ENCODE measurements at regions not wholly inside any gene's neighbourhood (a gene's known extent, or its start where the extent isn't known, plus 50 kb on each side); places are given as distances from the start of the nearest gene placed in this dataset.

DNA sequence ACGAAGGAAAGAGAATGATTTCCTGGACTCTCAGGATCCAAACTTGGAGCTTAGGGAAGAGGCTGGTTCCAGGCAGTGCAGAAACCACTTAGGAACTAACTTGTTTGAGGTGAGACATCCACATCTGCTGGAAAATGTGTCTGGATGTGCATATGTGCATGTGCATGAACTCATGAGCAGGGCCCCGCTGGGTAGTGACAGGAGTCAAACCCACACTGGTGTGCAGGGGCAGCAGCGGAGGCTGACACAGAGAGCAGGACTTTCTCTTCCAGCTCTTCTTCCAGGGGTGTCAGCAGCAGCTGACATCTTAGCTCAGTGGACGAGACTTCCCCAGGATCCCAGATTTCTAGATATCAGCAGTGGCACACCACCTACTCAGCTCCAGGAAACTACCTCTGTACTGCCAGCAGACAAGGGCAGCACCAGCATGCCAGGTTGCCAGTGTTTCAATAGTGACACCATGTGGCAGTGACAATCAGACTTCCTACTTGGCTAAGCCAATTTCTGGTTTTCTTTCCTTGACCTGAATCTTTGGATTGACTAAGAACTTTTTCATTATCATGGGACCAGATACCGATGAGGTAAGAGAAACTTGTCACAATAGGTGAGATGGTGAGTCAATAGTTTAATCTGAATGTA, 227.5 kb upstream of the ZC3H12C start:
- no peak for DNase-seq

GRCh38 chr11:109867784-109868183, 225.4 kb upstream of the ZC3H12C start:
- no peak for DNase-seq

DNA sequence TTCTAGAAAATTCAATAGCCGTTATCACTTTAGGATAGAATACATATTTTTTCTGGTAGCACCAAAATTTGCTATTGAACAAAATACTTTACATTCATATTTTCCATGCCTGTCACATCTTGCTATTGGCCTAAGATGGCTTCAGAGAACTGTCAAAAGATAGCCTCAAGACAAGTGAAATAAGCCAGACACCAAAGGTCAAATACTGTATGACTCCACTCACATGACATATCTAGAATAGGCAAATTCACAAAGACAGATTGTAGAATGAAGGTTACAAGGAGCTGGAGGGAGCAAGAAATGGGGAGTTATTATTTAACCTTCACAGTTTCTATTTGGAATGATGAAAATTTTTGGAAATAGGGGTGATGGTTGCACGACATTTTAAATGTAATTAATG, 223.7 kb upstream of the ZC3H12C start:
- DNase-seq: no peak

DNA sequence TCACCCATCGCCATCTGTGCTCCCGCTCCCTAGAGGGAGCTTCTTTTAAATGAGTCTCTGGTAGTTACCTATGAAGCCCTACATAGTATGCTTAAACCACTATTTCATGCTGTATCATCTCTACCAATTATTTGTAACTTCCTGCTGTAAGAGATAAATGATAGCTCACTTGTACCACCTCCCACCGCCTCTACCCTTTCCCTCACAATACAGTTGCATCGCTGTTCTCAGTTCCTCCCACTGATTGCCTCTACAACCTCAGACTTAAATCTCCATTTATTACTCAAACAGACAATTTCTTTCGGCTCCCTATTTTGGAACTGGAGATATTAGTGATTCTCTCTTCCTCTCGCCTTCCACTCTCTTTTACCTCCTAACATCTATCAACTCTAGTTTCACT, 222.9 kb upstream of the ZC3H12C start:
- no peak for DNase-seq

DNA sequence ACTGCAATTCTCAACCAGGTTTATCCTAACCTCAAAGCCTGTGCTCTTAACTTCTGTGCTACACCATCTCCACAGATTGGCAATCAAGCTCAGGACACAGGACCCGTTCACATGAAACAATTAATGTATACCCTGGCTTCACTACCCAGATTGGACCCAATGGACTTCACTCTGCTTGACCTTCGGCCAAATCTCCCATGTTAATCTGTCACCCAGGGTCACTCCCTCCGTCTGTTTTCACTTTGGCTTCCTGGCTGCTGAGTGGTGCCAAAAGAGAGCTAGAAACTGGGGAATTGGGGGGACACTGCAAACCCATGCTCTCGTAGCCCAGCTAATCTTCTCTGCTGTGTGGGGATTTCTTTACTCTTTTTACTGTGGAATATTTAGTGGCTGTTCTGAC, 216.1 kb upstream of the ZC3H12C start:
- no peak for DNase-seq

GRCh38 chr11:109884501-109884900, 208.7 kb upstream of the ZC3H12C start:
- DNase-seq: no peak

DNA sequence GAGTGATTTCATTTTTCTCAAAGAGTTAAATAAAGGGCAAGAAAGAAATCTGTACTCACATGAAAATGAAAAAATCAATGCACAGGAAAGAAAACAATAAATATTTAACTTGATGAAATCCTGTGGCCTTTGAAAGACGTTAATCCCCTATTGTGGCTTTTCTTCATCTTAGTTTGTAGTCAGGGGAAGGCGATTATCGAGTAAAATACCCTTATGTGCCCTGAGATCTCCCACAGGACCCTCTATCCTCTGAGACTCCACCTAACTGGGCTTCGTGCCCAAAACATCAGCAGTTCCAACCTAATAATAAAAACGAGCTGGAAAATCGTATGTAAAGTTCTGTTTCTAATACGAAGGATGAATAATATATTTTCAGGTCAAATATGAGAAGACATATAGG, 208.2 kb upstream of the ZC3H12C start:
- no peak for DNase-seq

DNA sequence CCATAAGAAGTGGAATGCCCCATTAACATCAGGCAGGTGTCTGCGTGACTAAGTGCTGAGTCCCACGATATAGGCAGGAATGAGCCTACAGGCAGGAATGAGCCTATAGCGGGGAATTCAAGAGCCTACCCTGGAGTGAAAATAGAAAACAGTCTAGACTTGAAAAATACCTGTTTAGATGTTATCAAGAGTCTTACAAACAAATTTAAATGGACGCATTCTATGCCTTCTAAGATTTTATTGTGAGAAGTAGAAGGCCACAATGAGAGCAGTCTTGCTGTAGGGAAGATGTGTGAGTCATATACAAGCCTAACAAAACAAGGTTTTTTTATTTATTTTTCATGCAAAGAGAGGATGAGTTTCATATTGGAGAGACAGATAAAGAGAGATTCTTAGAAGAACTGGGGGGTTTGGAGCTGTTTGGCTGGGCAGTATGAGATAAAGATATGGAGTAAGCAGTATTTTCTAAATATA, 200.8 kb upstream of the ZC3H12C start:
- DNase-seq: no peak

DNA sequence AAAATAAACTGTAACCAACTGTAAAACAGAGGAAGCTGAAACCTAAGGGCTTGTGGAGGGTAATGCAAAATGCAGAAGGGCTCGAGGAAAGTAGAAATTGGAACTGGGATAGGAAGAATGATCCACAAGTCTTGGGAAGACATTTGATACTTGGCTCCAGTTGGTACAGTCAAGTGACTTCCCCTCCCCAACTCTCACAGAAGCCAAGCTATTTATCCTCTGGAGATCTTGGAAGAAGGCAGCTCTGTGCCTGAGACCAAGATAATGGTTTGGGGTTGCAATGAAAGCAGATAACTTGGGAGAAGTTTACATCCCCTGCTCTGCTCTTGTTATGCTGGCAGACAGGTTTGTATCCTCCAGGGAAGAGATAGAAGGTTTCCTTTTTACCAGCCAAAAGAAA, 198.9 kb upstream of the ZC3H12C start:
- no peak for DNase-seq

DNA sequence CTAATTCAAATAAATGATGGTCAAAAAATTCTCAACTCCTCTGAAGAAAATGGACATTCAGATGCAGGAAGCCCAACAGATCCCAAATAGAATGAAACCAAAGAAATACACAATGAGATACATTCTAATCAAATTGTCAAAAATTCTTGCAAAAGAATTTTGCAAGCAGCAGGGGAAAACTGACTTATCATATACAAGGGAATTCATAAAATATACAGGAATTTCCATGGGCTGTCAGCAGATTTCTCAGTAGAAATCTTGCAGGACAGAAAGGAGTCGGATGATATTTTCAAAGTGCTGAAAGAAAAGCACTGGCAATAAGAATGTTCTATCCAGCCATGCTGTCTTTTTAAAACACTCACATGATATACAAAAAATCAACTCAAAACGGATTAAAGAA, 194.6 kb upstream of the ZC3H12C start:
- DNase-seq: no peak

- no peak for DNase-seq
Measured at GRCh38 chr11:109902764-109903433, 190.3 kb upstream of the ZC3H12C start.

GRCh38 chr11:109911488-109911887, 181.7 kb upstream of the ZC3H12C start:
- DNase-seq: no peak

GRCh38 chr11:109914038-109914437, 179.2 kb upstream of the ZC3H12C start:
- DNase-seq: no peak

DNA sequence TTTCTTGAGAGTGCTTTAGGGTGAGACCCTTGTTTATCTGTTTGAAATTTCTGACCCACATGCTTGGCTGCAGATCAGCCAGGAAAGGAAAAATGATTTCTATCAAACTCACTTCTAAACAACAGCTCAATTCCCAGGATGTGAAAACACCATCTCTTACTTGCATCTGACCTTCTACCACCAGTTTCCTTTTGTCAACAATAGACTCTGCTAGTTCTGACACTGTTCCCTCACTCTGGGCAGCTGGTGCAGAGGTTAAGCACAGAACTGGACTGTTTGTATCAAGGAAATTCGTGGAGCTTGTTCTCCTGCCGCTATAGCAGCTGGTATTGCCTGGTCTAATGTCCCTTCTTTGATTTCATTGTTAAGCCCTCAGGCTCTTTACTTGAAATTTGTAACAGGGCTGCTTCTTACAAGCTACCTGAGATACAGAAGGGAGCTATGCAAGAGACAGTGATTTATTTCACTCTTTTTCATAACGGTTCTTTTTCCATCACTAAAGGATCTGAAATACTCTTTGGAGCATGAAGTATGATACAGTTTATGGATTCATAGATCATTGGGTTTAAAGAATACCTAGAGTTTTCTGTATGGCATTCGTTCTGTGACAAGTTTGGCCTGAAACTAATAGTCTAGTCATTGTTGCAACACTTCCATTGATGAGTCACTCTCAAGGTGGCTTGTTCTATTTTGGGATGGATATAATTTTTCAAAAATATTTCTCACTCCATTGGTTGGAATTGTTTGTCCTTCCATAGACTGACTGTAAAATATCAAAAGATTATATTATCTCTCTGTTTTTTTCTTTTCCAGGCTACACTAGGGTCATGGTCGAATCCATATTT, 178.2 kb upstream of the ZC3H12C start:
- DNase-seq: no peak

DNA sequence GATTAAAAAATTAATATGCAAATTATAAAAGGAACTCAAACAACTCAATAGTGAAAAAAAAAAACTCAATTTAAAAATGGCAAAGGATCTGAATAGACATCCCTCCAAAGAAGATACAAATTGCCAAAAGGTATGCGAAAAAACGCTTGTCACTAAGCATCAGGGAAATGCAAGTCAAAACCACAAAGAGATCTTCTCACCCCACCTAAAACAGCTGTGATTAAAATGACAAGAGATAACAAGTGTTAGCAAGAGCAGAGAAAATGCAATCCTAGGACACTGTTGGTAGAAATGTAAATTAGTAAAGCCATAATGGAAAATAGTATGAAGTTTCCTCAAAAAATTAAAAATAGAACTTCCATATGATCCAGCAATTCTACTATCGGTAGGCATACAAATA, 166.3 kb upstream of the ZC3H12C start:
- DNase-seq: no peak

GRCh38 chr11:109929308-109929707, 163.9 kb upstream of the ZC3H12C start:
- no peak for DNase-seq

DNA sequence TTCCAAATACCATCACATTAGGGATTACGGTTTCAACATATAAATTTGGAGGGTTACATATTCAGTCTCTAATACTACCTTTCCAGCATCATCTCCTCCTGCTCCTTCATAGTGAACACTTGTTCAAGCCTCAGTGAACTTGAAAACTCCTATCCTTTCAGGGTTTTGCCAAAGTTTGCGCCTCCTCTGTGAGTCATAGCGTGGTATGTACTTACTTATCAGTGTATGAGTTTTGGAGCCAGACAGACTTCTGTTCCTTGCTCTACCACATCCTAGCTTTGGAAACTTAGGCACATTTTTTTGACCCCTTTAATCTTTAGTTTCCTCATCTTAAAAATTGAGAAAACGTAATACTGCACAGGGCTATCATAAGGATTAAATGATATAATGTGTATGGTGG, 160.1 kb upstream of the ZC3H12C start:
- DNase-seq: no peak

DNA sequence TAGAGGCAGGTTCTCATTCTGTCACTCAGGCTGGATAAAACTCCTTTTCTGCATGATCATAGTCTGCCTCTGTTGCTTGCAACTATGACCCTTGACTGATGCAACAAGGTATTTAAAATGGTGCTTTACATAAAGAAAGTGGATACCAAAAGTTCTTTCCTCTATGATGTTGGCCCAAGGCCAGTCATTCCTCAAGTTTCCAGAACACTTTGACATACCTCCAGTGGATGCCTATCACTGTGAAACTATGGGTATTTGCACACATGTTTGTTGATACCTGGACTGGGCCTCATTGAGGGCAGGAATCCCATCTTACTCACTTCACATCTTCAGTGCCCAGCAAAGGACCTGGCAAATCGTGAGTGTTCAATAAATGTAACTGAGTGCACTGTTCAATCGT, 159.0 kb upstream of the ZC3H12C start:
- DNase-seq: no peak

GRCh38 chr11:109936661-109937180, 156.5 kb upstream of the ZC3H12C start:
- DNase-seq: no peak

GRCh38 chr11:109937968-109938367, 155.2 kb upstream of the ZC3H12C start:
- DNase-seq: no peak

GRCh38 chr11:109939166-109939810, 153.9 kb upstream of the ZC3H12C start:
- no peak for DNase-seq

GRCh38 chr11:109940816-109941215, 152.4 kb upstream of the ZC3H12C start:
- DNase-seq: no peak

Measured in stimulated activated CD4-positive, alpha-beta T cell treated with anti-CD3 and anti-CD28 coated beads, Interleukin-4, amount 100 ng/mL, for 1 hour (primary cell).